ENCODE measurements at regions not wholly inside any gene's neighbourhood (a gene's known extent, or its start where the extent isn't known, plus 50 kb on each side); places are given as distances from the start of the nearest gene placed in this dataset.

DNA sequence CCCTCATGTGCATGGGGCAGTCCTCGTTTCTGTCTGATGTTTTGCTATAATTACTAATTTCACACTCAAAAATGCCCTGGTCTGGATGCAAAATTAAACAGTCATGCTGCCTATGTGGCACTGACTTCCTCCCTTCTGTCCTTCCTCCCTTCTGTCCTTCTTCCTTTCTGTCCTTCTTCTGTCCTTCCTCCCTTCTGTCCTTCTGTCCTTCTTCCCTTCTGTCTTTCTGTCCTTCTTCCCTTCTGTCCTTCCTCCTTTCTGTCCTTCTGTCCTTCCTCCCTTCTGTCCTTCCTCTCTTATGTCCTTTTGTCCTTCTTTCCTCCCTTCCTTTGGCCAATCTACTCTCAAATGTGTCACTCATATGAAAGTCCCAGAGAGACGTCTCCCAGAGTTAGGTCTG is 93.8 kb downstream of the IRF8 start:
- ChIA-PET POLR2A (no interaction called here), CTCF (interaction anchor here (1.0 to 3.9 kb wide), 6 partner anchors 8 to 179 kb away, joined by 3 to 18 read pairs (median 3); no protein-coding TSS in a partner anchor)
- no peak overlapping the region for H3K4me3 ChIP-seq (ENCODE audit: low read depth, low read length)
- TF ChIP-seq, protein P1, sequence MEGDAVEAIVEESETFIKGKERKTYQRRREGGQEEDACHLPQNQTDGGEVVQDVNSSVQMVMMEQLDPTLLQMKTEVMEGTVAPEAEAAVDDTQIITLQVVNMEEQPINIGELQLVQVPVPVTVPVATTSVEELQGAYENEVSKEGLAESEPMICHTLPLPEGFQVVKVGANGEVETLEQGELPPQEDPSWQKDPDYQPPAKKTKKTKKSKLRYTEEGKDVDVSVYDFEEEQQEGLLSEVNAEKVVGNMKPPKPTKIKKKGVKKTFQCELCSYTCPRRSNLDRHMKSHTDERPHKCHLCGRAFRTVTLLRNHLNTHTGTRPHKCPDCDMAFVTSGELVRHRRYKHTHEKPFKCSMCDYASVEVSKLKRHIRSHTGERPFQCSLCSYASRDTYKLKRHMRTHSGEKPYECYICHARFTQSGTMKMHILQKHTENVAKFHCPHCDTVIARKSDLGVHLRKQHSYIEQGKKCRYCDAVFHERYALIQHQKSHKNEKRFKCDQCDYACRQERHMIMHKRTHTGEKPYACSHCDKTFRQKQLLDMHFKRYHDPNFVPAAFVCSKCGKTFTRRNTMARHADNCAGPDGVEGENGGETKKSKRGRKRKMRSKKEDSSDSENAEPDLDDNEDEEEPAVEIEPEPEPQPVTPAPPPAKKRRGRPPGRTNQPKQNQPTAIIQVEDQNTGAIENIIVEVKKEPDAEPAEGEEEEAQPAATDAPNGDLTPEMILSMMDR (IDR thresholded peaks at IDR 0.05; ENCODE audit: insufficient read depth, low read length, missing control alignments), result no peak
- DNase-seq (ENCODE audit: low read depth, low spot score), result no peak

DNA sequence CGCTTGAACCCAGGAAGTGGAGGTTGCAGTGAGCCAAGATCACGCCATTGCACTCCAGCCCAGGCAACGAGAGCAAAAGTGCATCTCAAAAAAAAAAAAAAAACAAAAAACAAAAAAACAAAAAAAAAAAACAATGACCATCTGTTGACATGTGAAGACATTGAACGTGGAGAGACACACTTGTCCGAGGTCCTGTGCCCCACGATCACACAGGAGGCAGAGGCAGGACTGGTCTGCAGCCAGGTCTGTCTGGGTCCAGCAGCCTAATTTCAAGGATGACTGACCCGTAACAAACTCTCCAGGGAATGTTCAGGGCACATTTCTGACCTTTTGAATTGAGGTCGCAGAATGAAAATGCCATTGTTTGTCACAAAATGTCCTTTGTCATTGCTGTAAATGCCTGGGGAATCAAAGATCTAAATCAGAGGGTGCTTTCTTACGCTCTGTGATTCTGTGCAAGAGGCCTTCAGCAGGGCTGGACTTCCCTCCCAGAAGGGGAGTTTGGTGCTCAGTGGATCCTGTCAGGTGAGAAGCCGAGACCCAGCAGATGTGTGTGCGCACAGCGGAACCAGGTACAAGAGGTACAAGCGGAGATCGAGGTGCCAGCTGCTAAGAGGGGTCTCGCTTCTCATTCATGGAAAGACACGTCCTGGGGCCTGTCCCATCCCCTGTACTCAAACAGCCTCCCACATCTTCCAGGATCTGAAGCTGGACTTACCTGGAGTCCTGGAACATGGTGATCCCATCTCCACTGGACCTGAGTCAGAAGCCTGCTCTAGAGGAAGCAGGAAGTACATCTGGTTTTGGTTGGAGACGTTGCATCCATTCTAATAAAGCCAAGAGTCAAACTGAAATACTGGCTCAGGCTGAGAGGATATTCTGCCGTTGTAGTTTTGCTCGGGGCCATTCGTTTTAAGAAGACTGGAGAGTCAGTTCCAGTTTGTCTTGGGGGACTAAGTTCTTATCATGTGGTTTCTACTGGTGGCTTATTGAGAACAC is 95.8 kb downstream of the IRF8 start:
- POLR2A ChIA-PET, result no interaction called here
- no peak overlapping the region for H3K4me3 ChIP-seq (ENCODE audit: low read depth, low read length)

GRCh38 chr16:85995541-85996423 is 96.8 kb downstream of the IRF8 start:
- ChIA-PET CTCF (interaction anchor here (1.4 to 3.9 kb wide), 3 partner anchors 9 to 175 kb away, joined by 5 to 18 read pairs (median 7); no protein-coding TSS in a partner anchor), POLR2A (no interaction called here)
- TF ChIP-seq, protein P1 (IDR thresholded peaks at IDR 0.05; ENCODE audit: insufficient read depth, low read length, missing control alignments), result no peak
- DNase-seq (ENCODE audit: low read depth, low spot score), result no peak
- H3K4me3 ChIP-seq (ENCODE audit: low read depth, low read length), result no peak overlapping the region

More for the DNA sequence above, 95.8 kb downstream of the IRF8 start:
- TF ChIP-seq, protein P1 (IDR thresholded peaks at IDR 0.05; ENCODE audit: insufficient read depth, low read length, missing control alignments), result no peak
- DNase-seq (ENCODE audit: low read depth, low spot score), result no peak
- CTCF ChIA-PET, result interaction anchor here (2.1 to 3.9 kb wide), 2 partner anchors 8 to 174 kb away, joined by 7 to 18 read pairs; no protein-coding TSS in a partner anchor

DNA sequence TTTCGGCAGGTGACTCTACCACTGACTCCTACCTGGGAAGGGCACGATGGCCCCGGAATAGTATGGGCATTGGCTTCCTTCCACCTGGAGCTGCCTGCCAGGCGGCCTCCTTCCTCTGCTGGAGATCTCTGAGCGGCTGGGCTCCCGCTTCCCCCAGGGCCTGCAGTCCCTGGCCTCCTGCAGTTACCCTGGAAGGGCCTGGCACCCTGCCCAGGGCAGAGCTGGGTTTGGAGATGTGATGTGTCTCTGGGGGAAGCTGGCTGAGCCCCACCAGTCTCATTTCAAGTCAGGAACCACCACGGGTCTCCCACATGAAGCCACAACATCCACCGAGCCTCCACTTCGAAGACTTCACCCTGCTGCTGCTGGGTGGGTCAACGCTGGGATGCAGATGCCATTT is 97.9 kb downstream of the IRF8 start:
- no peak overlapping the region for H3K4me3 ChIP-seq (ENCODE audit: low read depth, low read length)
- ChIA-PET POLR2A (no interaction called here), CTCF (interaction anchor here (1.4 to 3.9 kb wide), 3 partner anchors 10 to 176 kb away, joined by 5 to 18 read pairs (median 7); no protein-coding TSS in a partner anchor)
- DNase-seq (ENCODE audit: low read depth, low spot score), result no peak
- TF ChIP-seq, protein P1 (IDR thresholded peaks at IDR 0.05; ENCODE audit: insufficient read depth, low read length, missing control alignments), result no peak

- ChIA-PET POLR2A (no interaction called here), CTCF (interaction anchor here (0.9 to 2.2 kb wide), 4 partner anchors 11 to 179 kb away, joined by 3 to 10 read pairs (median 3); no protein-coding TSS in a partner anchor)
- no peak for DNase-seq (ENCODE audit: low read depth, low spot score)
- H3K4me3 ChIP-seq (ENCODE audit: low read depth, low read length), result no peak overlapping the region
- TF ChIP-seq, protein P1 (IDR thresholded peaks at IDR 0.05; ENCODE audit: insufficient read depth, low read length, missing control alignments), result no peak
These were observed 99.4 kb downstream of the IRF8 start for GRCh38 chr16:85998171-85998867.

Measured in AG04449 (cell line).